ENCODE measurements at regions not wholly inside any gene's neighbourhood (a gene's known extent, or its start where the extent isn't known, plus 50 kb on each side); places are given as distances from the start of the nearest gene placed in this dataset.
"Not testable (repeated sequence)": the region's sequence is repeated elsewhere in the genome, so short reads cannot be mapped to it uniquely, and the experiment has no call there.

DNA sequence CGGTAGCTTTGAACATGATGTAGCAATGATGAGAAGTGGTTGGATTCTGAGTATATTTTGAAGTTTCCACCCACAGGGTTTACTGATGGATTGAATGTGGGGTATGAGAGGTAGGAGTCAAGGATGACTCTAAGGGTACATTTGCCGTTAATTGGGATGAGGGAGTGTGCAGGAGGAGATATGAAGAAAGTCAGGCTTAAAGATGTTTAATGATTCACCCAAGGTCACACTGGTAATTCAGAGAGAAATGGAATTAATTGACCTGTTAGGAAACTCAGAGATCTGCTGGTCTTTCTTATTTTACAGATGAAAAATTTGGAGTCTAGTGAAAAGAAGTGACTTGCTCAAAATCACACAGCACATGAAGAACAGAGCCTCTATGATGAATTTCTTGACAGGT, 390.7 kb downstream of the GBA3 start:
- H3K36me3 ChIP-seq (ENCODE audit: control insufficient read depth, insufficient read depth, low read length), result no peaks in the 10 kb centered on the region
- ChIA-PET POLR2A (no interaction called here), CTCF (no interaction called here)
- no peak overlapping the region for H3K27ac ChIP-seq (ENCODE audit: low read length)
- TF ChIP-seq SIN3A (IDR thresholded peaks at IDR 0.05; ENCODE audit: borderline replicate concordance, insufficient read depth, low read depth, low read length) (no peak), POLR2AphosphoS5 (IDR thresholded peaks at IDR 0.05; ENCODE audit: low read depth, low read length) (no peak), TCF7L2 (IDR thresholded peaks at IDR 0.05; ENCODE audit: low read depth, low read length) (no peak), CTCF (IDR thresholded peaks at IDR 0.05) (no peak)
- TF ChIP-seq, protein P1, sequence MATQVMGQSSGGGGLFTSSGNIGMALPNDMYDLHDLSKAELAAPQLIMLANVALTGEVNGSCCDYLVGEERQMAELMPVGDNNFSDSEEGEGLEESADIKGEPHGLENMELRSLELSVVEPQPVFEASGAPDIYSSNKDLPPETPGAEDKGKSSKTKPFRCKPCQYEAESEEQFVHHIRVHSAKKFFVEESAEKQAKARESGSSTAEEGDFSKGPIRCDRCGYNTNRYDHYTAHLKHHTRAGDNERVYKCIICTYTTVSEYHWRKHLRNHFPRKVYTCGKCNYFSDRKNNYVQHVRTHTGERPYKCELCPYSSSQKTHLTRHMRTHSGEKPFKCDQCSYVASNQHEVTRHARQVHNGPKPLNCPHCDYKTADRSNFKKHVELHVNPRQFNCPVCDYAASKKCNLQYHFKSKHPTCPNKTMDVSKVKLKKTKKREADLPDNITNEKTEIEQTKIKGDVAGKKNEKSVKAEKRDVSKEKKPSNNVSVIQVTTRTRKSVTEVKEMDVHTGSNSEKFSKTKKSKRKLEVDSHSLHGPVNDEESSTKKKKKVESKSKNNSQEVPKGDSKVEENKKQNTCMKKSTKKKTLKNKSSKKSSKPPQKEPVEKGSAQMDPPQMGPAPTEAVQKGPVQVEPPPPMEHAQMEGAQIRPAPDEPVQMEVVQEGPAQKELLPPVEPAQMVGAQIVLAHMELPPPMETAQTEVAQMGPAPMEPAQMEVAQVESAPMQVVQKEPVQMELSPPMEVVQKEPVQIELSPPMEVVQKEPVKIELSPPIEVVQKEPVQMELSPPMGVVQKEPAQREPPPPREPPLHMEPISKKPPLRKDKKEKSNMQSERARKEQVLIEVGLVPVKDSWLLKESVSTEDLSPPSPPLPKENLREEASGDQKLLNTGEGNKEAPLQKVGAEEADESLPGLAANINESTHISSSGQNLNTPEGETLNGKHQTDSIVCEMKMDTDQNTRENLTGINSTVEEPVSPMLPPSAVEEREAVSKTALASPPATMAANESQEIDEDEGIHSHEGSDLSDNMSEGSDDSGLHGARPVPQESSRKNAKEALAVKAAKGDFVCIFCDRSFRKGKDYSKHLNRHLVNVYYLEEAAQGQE (IDR thresholded peaks at IDR 0.05; ENCODE audit: insufficient read depth in 1 of 2, low read depth in 2 of 2, low read length in 1 of 2), result no peak
- in situ Hi-C loops (cut with HindIII; ENCODE audit: low pct_unique_long_range_greater_than_20kb, low sequenced_read_pairs), result no loop called here
- H3K27me3 ChIP-seq (ENCODE audit: control insufficient read depth, insufficient read depth, low read length), result no peaks in the 10 kb centered on the region
- intact Hi-C loops (cut with micrococcal nuclease; ENCODE audit: unreplicated experiment), result no loop called here
- DNase-seq (ENCODE audit: low read depth, low spot score) (no peak), ATAC-seq (no peak)
- no peaks in the 10 kb centered on the region for H3K9me3 ChIP-seq (ENCODE audit: control insufficient read depth, insufficient read depth, low read depth, low read length)
- no peaks in the 10 kb centered on the region for H3K4me1 ChIP-seq (ENCODE audit: control insufficient read depth, insufficient read depth, low read length)
- BruUV-seq (replicated peaks), result no TSS peak
- H3K4me3 ChIP-seq (ENCODE audit: low read depth in 2 of 2, low read length in 2 of 2), result no peak overlapping the region

DNA sequence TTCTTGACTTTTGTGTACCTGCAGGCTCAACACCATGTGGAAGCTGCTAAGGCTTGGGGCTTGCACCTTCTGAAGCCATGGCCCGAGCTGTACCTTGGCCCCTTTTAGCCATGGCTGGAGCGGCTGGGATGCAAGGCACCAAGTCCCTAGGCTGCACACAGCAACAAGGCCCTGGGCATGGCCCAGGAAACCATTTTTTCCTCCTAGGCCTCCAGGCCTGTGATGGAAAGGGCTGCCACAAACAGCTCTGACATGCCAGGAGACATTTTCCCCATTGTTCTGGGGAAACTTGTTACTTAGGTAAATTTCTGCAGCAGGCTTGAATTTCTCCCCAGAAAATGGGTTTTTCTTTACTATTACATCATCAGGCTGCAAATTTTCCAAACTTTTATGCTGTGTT, 387.4 kb downstream of the GBA3 start:
- H3K27ac ChIP-seq (ENCODE audit: low read length); ATAC-seq; H3K36me3 ChIP-seq (ENCODE audit: control insufficient read depth, insufficient read depth, low read length); DNase-seq (ENCODE audit: low read depth, low spot score); intact Hi-C loops (cut with micrococcal nuclease; ENCODE audit: unreplicated experiment); CTCF ChIA-PET; H3K27me3 ChIP-seq (ENCODE audit: control insufficient read depth, insufficient read depth, low read length); H3K4me1 ChIP-seq (ENCODE audit: control insufficient read depth, insufficient read depth, low read length); in situ Hi-C loops (cut with HindIII; ENCODE audit: low pct_unique_long_range_greater_than_20kb, low sequenced_read_pairs); POLR2A ChIA-PET; BruUV-seq (replicated peaks); H3K4me3 ChIP-seq (ENCODE audit: low read depth in 2 of 2, low read length in 2 of 2); H3K9me3 ChIP-seq (ENCODE audit: control insufficient read depth, insufficient read depth, low read depth, low read length): not testable (repeated sequence)

DNA sequence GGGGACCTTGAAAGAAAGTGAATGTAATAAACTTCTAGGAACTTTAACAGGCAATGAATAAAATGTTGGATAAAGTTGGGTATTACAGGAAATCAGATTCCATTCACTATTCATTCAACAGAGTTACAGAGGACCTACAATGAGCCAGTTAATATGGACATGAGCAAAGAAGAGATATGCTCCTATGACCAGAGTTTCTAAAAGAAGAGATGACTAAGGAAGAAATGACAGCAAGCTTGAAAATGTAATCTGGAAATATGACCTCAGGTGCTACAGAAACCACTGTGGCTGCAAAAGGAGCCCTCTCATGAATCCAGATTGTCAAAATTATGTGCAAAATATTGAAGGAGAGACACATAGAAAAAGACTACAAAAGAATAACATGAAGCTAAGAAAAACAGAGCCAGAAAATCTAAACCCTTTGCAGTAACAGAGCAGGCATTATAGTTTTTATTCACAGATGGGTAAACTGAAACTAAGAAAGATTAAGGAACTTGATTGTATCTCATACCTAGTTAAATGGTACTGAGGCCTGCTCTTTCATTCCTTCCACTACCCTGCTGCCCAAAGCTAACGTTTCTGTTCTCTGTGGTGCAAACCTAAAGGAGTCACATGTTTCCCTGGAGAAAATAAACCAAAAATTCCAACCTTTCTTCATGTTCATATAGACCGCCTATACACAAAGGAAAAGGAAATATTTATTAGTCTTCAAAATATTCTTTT, 378.3 kb downstream of the GBA3 start:
- no peaks in the 10 kb centered on the region for H3K27me3 ChIP-seq (ENCODE audit: control insufficient read depth, insufficient read depth, low read length)
- no TSS peak for BruUV-seq (replicated peaks)
- DNase-seq (ENCODE audit: low read depth, low spot score), result no peak
- no peak overlapping the region for H3K4me3 ChIP-seq (ENCODE audit: low read depth in 2 of 2, low read length in 2 of 2)
- ChIA-PET POLR2A (no interaction called here), CTCF (no interaction called here)
- no peaks in the 10 kb centered on the region for H3K9me3 ChIP-seq (ENCODE audit: control insufficient read depth, insufficient read depth, low read depth, low read length)
- no peak for ATAC-seq
- no peaks in the 10 kb centered on the region for H3K36me3 ChIP-seq (ENCODE audit: control insufficient read depth, insufficient read depth, low read length)
- in situ Hi-C loops (cut with HindIII; ENCODE audit: low pct_unique_long_range_greater_than_20kb, low sequenced_read_pairs) (no loop called here), intact Hi-C loops (cut with micrococcal nuclease; ENCODE audit: unreplicated experiment) (no loop called here)
- H3K27ac ChIP-seq (ENCODE audit: low read length), result no peak overlapping the region
- H3K4me1 ChIP-seq (ENCODE audit: control insufficient read depth, insufficient read depth, low read length), result no peaks in the 10 kb centered on the region
- TF ChIP-seq, protein P1 (IDR thresholded peaks at IDR 0.05; ENCODE audit: insufficient read depth in 1 of 2, low read depth in 2 of 2, low read length in 1 of 2), result no peak
- no peak for TF ChIP-seq CTCF (IDR thresholded peaks at IDR 0.05)
- TF ChIP-seq POLR2AphosphoS5 (IDR thresholded peaks at IDR 0.05; ENCODE audit: low read depth, low read length), result no peak
- no peak for TF ChIP-seq TCF7L2 (IDR thresholded peaks at IDR 0.05; ENCODE audit: low read depth, low read length)
- TF ChIP-seq SIN3A (IDR thresholded peaks at IDR 0.05; ENCODE audit: borderline replicate concordance, insufficient read depth, low read depth, low read length), result no peak
